Lower leg skin (tissue), 4 donors: ENCODE measurements at regions not wholly inside any gene's neighbourhood (a gene's known extent, or its start where the extent isn't known, plus 50 kb on each side); places are given as distances from the start of the nearest gene placed in this dataset.

ENCODE experiments used
- DNase-seq, 2 donors: peaks; one replicate each; pipeline ENCODE4 v3.0.0-alpha.2; 2019; ENCODE audit warnings: low spot score in 2 of 2
- H3K4me3 ChIP-seq: fragments of 200-600 bp; sonication (generic); 2 replicates; pipeline ENCODE4 v1.5.1; 2017; ENCODE audit warnings: mild to moderate bottlenecking, low read depth; ENCODE audit not compliant: poor library complexity, severe bottlenecking
- CTCF ChIP-seq, 3 donors: fragments of 450-650 bp; IDR thresholded peaks; one replicate each; pipeline ENCODE4 v1.5.1; 2016; ENCODE audit warnings: antibody characterized with exemption in 3 of 3, mild to moderate bottlenecking in 3 of 3, moderate library complexity in 2 of 3
- POLR2A ChIP-seq, 2 donors: fragments of 450-650 bp; IDR thresholded peaks; one replicate each; pipeline ENCODE4 v1.6.1; 2016 to 2017; ENCODE audit warnings: antibody characterized with exemption in 2 of 2, mild to moderate bottlenecking in 1 of 2, moderate library complexity in 1 of 2
- WGBS, 2 donors: methylation state at CpG; one replicate each; pipeline ENCODE4 v1.1.5; 2018; 5-methylcytosine and 5-hydroxymethylcytosine counted together
- intact Hi-C: fragments of 100-400 bp; cut with DNase I; formaldehyde crosslinking; loops from one replicate; pipeline ENCODE4 v1.15.0; 2023; ENCODE audit warnings: low total_unique reads

GRCh38 chr15:98383571-98383970, 264.8 kb upstream of the IGF1R start:
- intact Hi-C loops, result no loop called here
- no peak for DNase-seq
- 76 to 82% methylated on average over 2 of the region's 2 CpGs for WGBS, 2 donors
- H3K4me3 ChIP-seq, result no peak overlapping the region
- TF ChIP-seq POLR2A (IDR thresholded peaks at IDR 0.05) (no peak), CTCF (IDR thresholded peaks at IDR 0.05) (no peak)

DNA sequence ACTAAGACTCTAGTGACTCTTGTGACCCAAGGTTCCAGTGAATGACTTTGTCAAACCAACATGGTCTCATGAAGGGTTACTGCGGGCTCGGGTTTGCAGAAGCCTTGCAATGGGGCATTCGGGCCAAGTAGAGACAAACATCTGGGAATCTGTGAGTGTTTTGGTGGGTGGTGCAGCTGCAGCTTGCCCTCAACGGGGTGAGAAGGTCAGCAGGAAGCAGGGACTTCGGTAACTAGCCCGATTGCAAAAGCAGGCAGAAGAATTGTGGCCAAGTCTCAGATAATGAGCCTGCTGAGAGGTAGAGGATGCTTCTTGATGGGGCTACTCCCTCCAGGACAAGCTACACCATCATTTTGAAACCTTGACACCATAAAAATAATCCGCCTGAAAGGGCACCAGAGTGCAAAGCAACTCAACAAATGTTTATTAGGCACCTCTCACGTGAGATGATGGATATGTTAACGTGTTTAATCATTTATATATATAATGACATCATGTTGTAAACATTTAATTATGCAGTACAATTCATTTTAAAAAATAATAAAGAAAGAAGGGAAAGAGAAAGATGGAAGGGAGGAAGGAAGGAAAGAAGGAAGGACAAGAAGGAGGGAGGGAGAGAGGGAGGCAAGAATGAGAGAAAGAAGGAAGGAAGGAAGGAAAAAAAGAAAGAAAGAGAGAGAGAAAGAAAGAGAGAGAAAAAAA, 263.9 kb upstream of the IGF1R start:
- intact Hi-C loops, result no loop called here
- no peak for DNase-seq
- H3K4me3 ChIP-seq, result no peak overlapping the region
- WGBS, 2 donors, result 51 to 62% methylated on average over 9 of the region's 9 CpGs
- no peak for TF ChIP-seq POLR2A (IDR thresholded peaks at IDR 0.05)
- TF ChIP-seq CTCF (IDR thresholded peaks at IDR 0.05), result no peak

- intact Hi-C loops, result no loop called here
- WGBS, 2 donors, result 79 to 84% methylated on average over 11 of the region's 11 CpGs
Observed at GRCh38 chr15:98385752-98386381, 262.5 kb upstream of the IGF1R start.

GRCh38 chr15:98386561-98386960, 261.8 kb upstream of the IGF1R start:
- TF ChIP-seq POLR2A (IDR thresholded peaks at IDR 0.05) (no peak), CTCF (IDR thresholded peaks at IDR 0.05) (no peak)
- intact Hi-C loops, result no loop called here
- DNase-seq, result no peak
- WGBS, 2 donors, result 77% methylated on average over 8 of the region's 8 CpGs
- no peak overlapping the region for H3K4me3 ChIP-seq

More at GRCh38 chr15:98385752-98386381, 262.5 kb upstream of the IGF1R start:
- peak in 1 of 2 donors; percentile 42 for DNase-seq
- H3K4me3 ChIP-seq, result no peak overlapping the region
- no peak for TF ChIP-seq CTCF (IDR thresholded peaks at IDR 0.05)

DNA sequence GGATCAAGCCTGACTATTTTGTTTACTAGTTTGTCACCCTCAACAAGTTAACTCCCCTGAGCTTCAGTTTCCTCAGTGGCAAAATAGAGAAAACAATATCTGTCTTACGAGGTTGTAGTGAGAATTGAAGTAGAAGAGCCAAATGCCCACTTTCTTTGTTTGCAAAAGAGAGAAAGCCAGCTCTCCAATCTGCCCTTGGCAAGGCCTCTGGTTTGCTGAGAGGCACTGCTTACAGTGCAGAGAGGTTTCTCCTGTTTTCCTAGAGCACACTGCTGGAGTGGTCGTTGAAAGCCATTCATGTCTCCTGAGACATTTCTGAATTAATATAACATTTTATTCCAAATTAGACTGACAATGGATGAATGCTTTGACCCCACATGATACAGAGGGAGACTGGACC, 260.5 kb upstream of the IGF1R start:
- 63 to 69% methylated on average over 2 of the region's 2 CpGs for WGBS, 2 donors
- DNase-seq, result peak in 1 of 2 donors; percentile 7
- TF ChIP-seq CTCF (IDR thresholded peaks at IDR 0.05) (no peak), POLR2A (IDR thresholded peaks at IDR 0.05) (no peak)
- no peak overlapping the region for H3K4me3 ChIP-seq
- intact Hi-C loops, result no loop called here
